NCI-H2227 (cell line): ENCODE measurements at regions not wholly inside any gene's neighbourhood (a gene's known extent, or its start where the extent isn't known, plus 50 kb on each side); places are given as distances from the start of the nearest gene placed in this dataset.
A peak's percentile ranks its signal among the peaks of the same experiment; 100 is the strongest.
"Not testable (repeated sequence)": the region's sequence is repeated elsewhere in the genome, so short reads cannot be mapped to it uniquely, and the experiment has no call there.

Experiments
- DNase-seq: peaks from one replicate; lab custom pipeline; 2025; ENCODE audit not compliant: unreplicated experiment; lab: John Stamatoyannopoulos, UW

DNA sequence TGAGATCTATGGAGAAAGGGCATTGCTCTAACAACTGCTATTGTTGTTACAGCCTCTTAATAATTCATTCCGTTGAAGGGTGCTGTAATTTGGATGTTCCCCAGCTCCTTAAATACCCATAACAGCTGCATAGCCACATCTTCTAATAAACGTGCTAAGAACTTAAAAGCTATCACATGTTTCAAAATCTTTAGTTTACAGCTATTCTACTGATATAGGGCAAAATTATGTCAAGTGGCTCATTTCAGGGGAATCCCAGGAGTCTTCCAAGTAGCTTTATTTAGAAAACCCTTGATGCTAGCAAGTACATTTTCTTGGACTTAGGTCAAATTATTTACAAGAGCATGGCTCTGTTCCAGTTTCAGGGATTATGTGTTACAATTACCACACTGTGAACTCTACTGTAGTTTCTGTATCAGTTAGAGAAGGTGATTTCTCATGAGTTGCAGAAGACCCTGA is 990.4 kb upstream of the ACO1 start:
- peak; percentile 80 for DNase-seq

DNA sequence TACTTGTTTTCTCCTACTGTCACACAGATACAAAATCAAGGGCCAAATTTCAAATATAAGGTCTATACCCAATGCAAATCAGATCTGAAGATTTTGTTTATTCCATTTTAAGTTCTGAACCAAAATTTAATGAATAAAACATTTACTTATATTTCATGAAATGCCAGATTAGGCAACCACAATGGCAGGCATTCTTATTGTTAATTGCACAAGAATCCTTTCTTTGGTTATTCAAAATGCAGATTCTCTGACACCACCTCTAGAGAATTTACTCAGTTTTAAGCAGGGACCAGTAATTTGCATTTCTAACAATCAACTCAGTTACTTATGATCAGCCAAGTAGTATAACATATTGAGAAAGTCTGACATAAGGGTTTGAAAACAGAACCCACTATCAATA is 972.4 kb upstream of the ACO1 start:
- DNase-seq, result no peak

DNA sequence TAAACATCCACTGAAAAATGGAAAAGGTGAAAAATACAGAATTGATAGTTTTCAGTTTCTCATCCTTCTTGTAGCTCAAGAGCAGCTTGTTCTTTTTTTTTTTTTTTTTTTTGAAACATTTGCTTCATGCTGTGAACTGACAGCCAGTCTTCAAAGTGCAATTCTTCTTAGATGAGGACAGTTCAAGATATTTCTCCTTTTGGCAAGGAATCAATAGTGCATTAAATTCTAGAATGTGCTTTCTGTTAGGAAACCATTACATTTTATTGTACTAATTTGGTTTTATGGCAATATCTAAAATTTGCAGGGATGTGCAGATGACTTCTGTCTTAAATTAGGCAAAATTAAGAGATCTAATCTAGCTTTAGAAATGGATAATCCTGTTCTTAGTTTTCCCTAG is 969.3 kb upstream of the ACO1 start:
- no peak for DNase-seq

DNA sequence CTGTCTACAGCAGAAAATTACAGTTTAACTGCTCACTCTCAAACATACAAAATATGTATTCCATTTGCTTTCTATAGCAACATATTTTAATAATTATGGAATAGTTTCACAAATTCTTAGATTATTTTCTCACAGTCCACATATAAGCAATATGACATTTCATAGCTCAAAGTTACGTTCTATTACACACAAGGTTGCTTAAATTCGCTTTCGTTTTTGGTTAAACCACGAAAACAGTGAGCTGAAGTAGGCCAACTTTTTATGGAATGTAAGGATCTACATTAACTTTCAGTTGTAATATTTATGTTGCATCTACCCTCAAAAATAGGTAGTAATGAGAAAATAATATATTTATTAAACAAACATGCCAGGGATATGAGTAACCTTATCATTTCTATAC is 966.0 kb upstream of the ACO1 start:
- no peak for DNase-seq

DNA sequence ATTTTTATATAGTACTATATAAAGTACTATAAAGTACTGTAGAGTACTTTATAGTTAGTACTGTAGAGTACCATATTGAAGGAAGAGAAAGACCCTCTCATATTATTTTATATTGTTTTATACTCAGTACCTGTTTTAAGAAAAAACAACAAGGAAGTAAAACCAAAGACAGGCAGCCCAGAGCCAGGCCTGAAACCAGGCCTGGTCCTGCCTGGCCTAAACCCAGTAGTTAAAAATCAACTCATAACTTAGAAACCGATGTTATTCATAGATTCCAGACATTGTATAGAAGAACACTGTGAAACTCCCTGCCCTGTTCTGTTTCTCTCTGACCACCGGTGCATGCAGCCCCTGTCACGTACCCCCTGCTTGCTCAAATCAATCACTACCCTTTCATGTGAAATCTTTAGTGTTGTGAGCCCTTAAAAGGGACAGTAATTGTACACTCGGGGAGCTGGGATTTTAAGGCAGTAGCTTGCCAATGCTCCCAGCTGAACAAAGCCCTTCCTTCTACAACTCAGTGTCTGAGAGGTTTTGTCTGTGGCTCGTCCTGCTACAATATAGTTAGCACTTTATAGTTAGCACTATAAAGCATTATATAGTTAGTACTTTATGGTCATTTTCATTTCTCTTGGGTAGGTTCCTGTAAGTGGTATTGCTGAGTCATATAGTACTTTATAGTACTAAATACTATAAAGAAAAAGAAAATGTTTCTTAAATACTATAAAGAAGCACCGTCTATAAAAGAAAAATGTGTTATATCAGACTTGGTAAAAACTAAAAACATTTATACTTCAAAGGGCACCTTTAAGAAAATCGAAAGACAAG is 940.6 kb upstream of the ACO1 start:
- DNase-seq, result not testable (repeated sequence)

DNA sequence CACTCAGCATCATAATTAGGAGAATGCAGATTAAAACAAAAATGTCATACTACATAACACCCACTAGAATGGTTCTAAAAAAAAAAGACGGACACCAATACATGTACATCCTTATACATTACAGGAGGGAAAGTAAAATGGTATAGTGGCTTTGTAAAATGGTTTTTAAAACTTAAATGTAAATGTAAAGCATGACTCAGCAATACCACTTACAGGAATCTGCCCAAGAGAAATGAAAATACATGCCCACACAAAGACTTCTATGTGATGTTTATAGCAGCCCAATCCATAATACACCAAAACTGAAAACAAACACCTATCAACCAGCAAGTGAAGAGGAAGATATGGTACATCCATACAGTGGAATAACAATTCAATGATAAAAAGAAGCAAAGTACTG is 939.1 kb upstream of the ACO1 start:
- DNase-seq, result no peak

DNA sequence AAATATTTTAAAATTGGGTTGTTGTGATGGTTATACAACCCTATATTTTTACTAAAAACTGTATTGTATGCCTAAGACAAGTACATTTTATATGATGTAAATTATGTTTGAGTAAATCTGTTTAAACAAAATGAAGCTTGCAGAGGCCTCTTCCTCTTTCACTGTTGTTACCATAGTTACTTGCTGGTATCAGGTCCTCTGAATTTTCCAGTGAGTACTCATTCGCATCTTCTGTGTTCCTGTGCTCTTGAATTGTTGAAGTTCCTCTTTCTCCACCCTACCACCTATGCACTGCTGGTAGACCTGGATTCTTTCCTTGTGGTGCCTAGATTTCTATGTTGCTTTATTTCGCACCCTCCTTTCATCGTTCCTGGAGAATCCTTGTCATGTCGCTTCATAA is 938.5 kb upstream of the ACO1 start:
- DNase-seq, result no peak

DNA sequence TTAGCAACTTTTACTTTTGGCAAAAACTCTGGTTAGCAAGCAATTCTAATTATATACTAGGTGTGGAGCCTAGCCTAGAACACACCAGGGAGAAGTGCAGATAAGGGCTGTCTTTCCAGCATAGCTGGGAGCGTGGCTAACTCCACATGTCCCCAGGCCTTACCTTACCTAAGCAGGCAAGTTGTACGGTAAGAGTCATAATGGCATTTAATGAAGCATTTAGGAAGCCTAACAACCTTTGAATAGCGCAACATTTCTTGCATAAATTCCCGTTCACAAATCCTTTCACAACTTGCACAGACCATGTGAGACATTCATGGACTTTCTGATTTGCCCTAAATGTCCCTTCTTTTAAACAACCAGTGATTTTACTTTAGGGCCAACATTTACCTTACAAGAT is 917.4 kb upstream of the ACO1 start:
- DNase-seq, result no peak

DNA sequence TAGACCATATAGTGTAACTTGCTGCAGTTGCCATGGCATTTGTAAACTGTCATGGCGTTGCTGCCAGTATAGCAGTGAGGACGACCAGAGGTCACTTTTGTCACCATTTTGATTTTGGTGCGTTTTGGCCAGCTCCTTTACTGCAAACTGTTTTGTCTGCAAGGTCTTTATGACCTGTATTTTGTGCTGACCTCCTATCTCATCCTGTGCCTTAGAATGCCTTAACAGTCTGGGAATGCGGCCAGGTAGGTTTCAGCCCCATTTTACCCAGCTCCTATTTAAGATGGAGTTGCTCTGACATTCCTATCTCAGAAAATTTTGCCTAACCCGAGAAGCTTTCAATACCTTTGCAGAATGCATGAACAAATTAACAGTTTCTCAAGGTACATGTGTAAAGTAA is 914.4 kb upstream of the ACO1 start:
- no peak for DNase-seq

DNA sequence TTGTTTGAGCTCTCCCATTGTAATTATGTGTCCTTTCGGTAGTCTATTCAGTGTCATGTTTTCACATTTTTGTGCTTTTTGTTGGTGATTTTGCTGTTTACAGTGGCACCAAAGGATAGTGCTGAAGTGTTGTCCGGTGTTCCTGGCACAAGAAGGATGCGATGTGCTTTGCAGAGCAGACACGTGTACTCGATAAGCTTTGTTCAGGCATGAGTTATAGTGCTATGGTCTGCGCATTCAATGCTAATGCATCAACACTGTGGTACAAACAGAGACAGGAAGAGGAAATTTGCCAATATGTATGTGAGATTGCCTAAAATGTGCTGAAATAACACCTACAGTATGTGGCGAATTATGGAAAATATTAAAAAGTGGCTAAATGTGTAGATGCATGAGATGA is 913.4 kb upstream of the ACO1 start:
- no peak for DNase-seq

DNA sequence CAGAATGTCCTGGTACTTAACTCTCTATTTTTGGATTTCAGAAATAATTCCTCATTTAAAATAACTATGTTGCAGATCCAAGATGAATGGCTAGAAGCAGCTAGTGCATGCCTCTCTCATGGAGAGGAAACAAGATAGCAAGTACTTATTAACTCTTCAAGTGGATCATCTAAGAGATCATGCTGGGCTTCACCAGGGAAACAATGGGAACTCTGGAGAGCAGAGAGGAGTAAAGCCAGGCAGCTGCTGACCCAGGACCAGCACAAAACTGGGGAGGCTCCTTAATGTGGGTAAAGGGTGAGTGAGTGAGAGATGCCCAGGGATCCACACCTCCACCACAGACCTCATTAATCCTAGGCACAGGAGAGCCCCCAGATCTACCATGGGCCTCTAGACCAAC is 897.8 kb upstream of the ACO1 start:
- DNase-seq, result peak; percentile 50

DNA sequence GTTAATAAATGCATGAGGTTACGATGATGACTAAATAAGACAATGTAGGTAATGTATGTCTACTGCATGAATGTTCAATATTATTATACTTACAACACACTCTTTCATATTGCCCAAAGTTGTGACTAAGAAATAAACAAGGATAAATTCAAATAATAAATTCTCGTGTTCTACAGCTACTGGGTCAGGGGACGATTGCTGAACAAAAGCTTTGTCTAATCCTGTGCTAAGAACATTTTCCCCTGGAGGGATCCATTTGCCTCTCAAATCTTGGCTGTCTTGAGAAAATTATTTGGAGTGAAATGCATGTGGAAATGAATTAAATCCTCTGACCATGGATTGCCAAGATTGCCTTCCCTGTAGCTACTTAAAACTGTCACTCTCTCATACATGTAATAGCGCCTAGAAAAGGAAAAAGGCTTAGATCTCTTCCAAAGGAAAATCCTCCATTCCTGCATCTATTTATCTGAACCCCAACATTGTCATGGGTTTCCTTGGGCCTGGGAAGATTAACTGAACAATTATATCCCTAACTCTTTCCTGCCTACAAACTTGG is 893.8 kb upstream of the ACO1 start:
- no peak for DNase-seq

DNA sequence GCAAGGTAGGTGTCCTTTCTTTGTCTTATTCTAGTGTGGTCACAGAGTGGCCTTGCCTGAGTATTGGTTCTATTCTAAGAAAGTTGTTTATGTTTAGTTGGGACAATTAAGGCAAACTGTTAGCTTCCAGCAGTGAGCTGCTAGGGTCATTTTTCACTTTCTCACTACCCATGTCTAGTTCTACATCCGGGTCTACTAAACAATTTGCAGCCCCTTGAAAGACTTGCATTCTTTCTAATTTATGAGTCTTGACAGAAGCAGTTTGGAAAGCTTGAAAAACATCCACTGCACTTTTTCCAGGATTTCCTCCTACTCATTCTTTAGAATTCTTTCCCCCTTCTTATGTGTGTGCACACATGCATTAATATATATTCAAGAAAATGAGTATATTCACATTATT is 892.2 kb upstream of the ACO1 start:
- no peak for DNase-seq

DNA sequence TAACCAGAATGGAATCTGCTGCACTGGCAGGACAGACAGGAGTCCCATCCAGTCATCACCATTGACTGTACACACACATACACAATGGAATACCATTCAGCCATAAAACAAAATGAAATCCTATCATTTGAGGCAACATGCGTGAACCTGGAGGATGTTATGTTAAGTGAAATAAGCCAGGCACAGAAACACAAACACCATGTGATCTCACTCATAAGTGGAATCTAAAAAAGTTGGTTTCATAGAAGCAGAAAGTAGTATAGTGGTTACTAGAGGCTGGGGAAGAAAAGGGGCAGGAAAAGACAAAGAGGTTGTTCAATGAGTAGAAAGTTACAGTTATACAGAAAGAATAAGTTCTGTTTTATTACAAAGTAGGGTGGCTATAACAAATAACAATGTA is 884.0 kb upstream of the ACO1 start:
- DNase-seq, result no peak

DNA sequence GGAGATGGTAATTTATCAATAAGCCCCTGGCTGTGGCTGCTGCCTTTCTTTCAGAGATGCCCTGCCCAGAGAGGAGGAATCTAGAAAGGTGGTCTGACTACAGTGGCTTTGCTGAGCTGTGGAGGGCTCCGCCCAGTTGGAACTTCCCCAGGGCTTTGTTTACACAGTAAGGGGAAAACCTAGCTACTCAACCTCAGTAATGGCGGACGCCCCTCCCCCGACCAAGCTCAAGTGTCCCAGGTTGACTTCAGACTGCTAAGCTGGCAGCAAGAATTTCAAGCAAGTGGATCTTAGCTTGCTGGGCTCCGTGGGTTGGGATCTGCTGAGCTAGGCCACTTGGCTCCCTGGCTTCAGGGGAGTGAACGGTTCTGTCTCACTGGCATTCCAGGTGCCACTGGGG is 865.4 kb upstream of the ACO1 start:
- no peak for DNase-seq

DNA sequence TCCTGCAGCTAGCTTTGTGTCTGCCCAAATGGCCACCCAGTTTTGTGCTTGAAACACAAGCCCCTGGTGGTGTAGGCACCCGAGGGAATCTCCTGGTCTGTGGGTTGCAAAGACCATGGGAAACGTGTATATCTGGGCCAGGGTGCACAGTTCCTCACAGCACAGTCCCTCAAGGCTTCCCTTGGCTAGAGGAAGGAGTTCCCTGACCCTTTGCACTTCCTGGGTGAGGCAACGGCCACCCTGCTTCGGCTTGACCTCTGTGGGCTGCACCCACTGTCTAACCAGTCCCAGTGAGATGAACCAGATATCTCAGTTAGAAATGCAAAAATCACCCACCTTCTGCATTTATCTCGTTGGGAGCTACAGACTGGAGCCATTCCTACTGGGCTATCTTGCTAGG is 865.0 kb upstream of the ACO1 start:
- no peak for DNase-seq

DNA sequence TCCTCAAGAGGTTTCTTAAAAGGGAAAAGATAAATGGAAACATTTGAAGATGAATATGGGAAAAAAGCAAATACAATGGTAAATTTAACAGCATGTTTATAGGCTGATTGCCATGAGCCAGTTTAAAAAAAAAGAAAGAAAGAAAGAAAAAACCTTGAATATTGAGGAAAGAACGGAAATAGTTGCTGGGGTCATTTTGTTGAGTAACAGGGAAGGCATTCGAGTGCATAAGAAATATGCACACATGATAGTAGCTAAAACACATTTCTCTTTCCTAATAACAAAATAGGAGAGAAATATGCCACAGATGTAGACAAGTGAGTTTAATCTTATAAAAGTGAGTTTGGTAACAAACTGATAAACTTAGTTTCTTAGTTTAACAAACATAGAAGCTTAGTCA is 864.6 kb upstream of the ACO1 start:
- DNase-seq, result no peak

DNA sequence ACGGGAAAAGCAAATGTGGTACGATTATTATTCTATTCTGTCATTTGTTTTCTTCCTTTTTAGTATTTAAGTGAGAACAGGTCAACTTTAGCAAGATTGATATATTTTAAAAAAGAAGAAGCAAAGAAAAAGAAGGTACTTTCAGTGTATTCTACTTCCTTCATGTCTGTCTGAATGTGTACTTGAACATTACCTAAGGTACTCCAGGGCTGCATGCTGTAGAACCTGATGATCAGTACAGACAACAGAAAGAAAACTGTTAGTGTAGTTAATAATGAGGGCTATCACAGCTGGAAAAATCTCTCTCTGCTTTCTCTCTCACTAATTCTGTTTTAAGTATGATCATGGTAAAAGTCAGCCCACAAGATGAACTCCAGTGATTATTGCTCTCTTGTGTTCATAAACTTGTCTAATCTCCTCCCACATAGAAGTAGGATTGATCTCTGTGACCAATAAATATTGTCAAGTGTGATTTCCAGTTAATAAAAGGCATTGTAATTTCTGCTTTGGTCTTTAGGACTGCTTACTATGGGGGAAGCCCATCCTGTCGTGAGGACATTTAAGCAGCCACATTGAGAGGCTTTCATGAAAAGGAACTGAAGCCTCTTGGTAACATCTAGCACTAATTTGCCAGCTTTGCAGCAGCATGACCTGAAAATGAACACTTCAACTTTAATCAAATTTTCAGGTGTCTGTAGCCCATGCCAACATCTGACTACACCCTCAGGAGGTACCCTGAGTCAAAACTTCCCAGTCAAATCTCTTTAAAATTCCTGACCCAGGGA is 864.0 kb upstream of the ACO1 start:
- no peak for DNase-seq

DNA sequence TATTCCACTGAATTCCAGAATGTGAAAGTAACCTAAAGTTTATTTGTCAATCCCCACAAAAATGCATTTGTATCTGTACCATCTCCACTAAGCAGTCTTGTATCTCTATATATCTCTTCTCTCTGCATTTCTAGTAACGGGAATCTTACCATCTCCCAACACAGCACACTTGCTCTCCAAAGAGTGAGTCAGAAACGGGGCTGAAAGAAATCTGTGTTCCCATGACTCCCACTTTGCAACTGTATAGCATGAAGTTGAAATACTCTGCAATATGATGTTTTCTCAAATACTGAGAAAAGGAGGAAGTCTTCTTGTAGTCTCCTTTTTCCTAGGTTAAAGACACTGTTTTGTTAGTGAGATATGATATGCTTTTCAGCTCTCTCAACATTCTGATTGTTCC is 848.8 kb upstream of the ACO1 start:
- DNase-seq, result no peak

DNA sequence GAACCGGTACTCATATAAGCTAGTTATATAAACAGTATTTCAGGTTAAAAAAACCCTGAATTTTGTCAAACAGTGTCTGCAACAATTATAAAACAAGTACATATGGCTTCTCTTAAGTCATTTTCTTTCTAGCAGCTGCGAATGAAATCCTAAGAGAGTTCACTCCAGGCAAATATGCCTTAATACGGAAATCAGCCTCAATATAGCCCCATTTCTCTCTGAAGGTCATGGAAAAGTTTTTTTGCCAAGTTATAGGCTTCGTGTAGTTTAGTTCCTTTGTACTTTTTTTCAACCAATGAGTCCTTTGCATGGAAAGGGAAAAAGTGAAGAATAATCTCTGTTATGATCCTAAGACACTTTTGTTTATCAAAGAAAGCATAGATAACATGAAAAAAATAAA is 848.0 kb upstream of the ACO1 start:
- no peak for DNase-seq

DNA sequence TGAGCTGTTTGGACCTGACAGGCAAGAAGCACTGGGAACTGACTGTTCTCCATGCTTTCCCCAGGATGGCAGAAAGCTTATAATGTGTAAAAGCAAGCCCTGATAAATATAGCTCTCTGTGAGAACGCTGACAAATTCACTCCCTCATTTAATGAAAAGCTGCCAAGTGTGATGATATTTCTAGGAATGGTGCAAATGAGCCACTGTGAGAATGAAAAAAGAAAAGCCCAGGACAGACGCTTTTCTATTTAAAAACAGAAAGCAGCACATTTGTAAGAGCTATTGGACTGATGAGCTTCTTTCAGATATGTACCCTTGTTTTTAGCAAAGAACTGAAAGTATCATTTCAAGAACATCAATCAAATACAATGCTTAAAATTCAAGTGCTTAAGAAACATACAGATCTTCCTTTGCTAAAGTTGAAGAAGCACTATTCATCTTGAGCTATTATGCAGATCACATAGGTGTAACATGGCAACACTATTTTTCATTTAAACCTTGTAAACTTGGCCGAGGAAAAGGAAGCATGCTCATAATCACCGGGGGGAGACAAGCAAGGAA is 842.6 kb upstream of the ACO1 start:
- no peak for DNase-seq
